CD4-positive, CD25-positive, alpha-beta regulatory T cell (primary cell): ENCODE measurements at regions not wholly inside any gene's neighbourhood (a gene's known extent, or its start where the extent isn't known, plus 50 kb on each side); places are given as distances from the start of the nearest gene placed in this dataset.
A peak's percentile ranks its signal among the peaks of the same experiment; 100 is the strongest.

Experiments used
- ATAC-seq, 2 donors: fragments of 150-1000 bp; cut with Tn5 transposase; one replicate each; pipeline ENCODE4 v1.10.0; 2021; ENCODE audit warnings: low read depth in 2 of 2, moderate number of reproducible peaks in 2 of 2, moderate library complexity in 1 of 2
- DNase-seq, 3 donors: peaks; one replicate each; pipeline versions ENCODE4 v3.0.0 to v3.0.0-alpha.2; 2012 to 2022; ENCODE audit warnings: mixed read lengths in 1 of 3
- H3K27ac ChIP-seq: one replicate; pipeline ENCODE4 v1.7.0; 2013; ENCODE audit warnings: mild to moderate bottlenecking, low read length; ENCODE audit not compliant: insufficient read depth, poor library complexity, severe bottlenecking
- H3K27me3 ChIP-seq: one replicate; pipeline ENCODE4 v1.7.0; 2013; ENCODE audit warnings: low read length; ENCODE audit not compliant: control insufficient read depth, insufficient read depth
- H3K36me3 ChIP-seq: one replicate; pipeline ENCODE4 v1.7.0; 2013; ENCODE audit warnings: mild to moderate bottlenecking, low read length, moderate library complexity; ENCODE audit not compliant: control insufficient read depth, insufficient read depth
- H3K4me1 ChIP-seq: 2 replicates; pipeline ENCODE4 v1.7.0; 2013; ENCODE audit warnings: mild to moderate bottlenecking, low read length; ENCODE audit not compliant: insufficient read depth, control insufficient read depth, poor library complexity, severe bottlenecking
- H3K4me3 ChIP-seq: one replicate; pipeline ENCODE4 v1.7.0; 2013; ENCODE audit warnings: low read depth, mild to moderate bottlenecking, low read length, moderate library complexity
- H3K9me3 ChIP-seq, 2 experiments: 1 replicate in 1 of 2; 2 replicates in 1 of 2; pipeline ENCODE4 v1.7.0; 2013; ENCODE audit warnings: low read length in 2 of 2, mild to moderate bottlenecking in 1 of 2, moderate library complexity in 1 of 2; ENCODE audit not compliant: control insufficient read depth in 2 of 2
- H3K27ac Mint-ChIP-seq, 3 donors: one replicate each; pipeline ENCODE4 v1.8.0; 2020 to 2022; ENCODE audit warnings: mild to moderate bottlenecking in 3 of 3, mixed read lengths in 3 of 3, moderate library complexity in 2 of 3
- H3K27me3 Mint-ChIP-seq: one replicate; pipeline ENCODE4 v1.8.0; 2022; ENCODE audit warnings: mild to moderate bottlenecking, mixed read lengths
- H3K36me3 Mint-ChIP-seq: one replicate; pipeline ENCODE4 v1.8.0; 2020; ENCODE audit warnings: mixed read lengths
- H3K4me1 Mint-ChIP-seq, 4 donors: one replicate each; pipeline ENCODE4 v1.8.0; 2020 to 2022; ENCODE audit warnings: mixed read lengths in 4 of 4, mild to moderate bottlenecking in 1 of 4
- H3K4me3 Mint-ChIP-seq, 4 donors: one replicate each; pipeline ENCODE4 v1.8.0; 2020 to 2022; ENCODE audit warnings: mild to moderate bottlenecking in 4 of 4, mixed read lengths in 4 of 4, moderate library complexity in 3 of 4
- H3K9me3 Mint-ChIP-seq, 7 donors: one replicate each; pipeline ENCODE4 v1.8.0; 2020 to 2022; ENCODE audit warnings: mixed read lengths in 7 of 7, mild to moderate bottlenecking in 3 of 7, moderate library complexity in 2 of 7

DNA sequence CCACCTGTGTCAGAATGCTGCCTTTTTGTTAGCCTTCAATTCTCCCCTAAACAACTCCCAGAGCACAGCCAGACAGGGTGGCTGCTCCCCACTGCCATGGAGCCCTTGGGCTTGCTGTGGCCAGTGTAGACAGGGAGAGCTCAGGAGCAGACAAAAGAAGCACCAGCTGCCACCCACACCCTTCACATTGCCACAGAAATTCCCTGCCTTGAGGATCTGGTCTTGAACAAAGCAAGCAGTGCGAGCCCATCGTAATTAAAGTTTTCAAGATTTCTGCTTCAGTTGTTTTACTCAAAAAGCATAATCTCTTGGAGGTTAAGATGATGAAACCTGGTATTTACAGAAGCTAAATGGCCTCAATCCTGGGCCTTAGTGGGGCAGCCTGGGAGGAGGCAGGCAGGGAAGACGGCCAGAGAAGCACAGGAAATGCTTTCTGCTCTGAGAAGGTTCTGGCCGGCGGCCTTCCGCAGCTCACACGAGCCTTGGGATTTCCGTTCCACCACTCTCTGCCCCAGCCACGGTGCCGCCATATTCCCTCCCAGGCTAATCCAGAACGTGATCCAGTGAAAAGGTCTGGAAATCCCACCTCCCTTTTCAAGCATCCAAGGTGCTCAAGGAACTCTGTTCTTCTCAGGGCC is 535.2 kb downstream of the BCL11B start:
- Histone ChIP-seq H3K36me3 (no peaks in the 10 kb centered on the region), H3K27me3 (no peaks in the 10 kb centered on the region), H3K27ac (no peak overlapping the region), H3K4me1 (no peaks in the 10 kb centered on the region), H3K4me3 (no peak overlapping the region), H3K9me3 (no peaks in the 10 kb centered on the region)
- Mint-ChIP-seq H3K36me3 (no peaks in the 10 kb centered on the region), H3K4me1 (peaks cover 0 to 6% (median 0%) of the 10 kb centered on the region in 4 donors), H3K9me3 (peaks cover 0 to 8% (median 0%) of the 10 kb centered on the region in 7 donors), H3K4me3 (no peak overlapping the region), H3K27ac (no peak overlapping the region), H3K27me3 (no peaks in the 10 kb centered on the region)
- ATAC-seq (no peak), DNase-seq (no peak)

DNA sequence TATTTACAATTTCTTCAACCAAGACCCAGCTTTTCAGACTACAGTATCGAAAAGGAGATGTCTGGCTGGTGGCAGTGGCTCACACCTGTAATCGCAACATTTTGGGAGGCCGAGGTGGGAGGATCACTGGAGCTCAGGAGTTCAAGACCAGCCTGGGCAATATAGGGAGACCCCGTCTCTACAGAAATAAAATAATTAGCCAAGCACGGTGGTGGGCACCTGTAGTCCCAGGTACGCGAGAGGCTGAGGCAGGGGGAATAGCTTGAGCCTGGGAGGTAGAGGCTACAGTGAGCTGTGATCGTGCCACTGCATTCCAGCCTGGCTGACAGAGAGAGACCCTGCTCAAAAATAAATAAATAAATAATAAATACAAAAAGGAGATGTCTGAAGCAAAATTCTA is 530.5 kb downstream of the BCL11B start:
- H3K27ac ChIP-seq = no peak overlapping the region
- DNase-seq (no peak), ATAC-seq (no peak)
- peaks cover 0 to 1% (median 0%) of the 10 kb centered on the region in 7 donors for H3K9me3 Mint-ChIP-seq
- H3K4me1 ChIP-seq = no peaks in the 10 kb centered on the region
- H3K4me1 Mint-ChIP-seq = peaks cover 0 to 7% (median 0%) of the 10 kb centered on the region in 4 donors
- H3K27me3 ChIP-seq = peaks cover 1% of the 10 kb centered on the region
- no peak overlapping the region for H3K27ac Mint-ChIP-seq
- H3K27me3 Mint-ChIP-seq = peaks cover 6% of the 10 kb centered on the region
- H3K36me3 Mint-ChIP-seq = peaks cover 3% of the 10 kb centered on the region
- no peak overlapping the region for H3K4me3 ChIP-seq
- H3K36me3 ChIP-seq = no peaks in the 10 kb centered on the region
- no peaks in the 10 kb centered on the region for H3K9me3 ChIP-seq
- H3K4me3 Mint-ChIP-seq = no peak overlapping the region

GRCh38 chr14:98742001-98742400 is 530.0 kb downstream of the BCL11B start:
- Mint-ChIP-seq H3K4me1 (peaks cover 0 to 8% (median 0%) of the 10 kb centered on the region in 4 donors), H3K27ac (no peak overlapping the region), H3K9me3 (peaks cover 0 to 1% (median 0%) of the 10 kb centered on the region in 7 donors), H3K36me3 (peaks cover 4% of the 10 kb centered on the region), H3K27me3 (peaks cover 9% of the 10 kb centered on the region), H3K4me3 (no peak overlapping the region)
- no peak for DNase-seq
- H3K4me1 ChIP-seq = no peaks in the 10 kb centered on the region
- H3K36me3 ChIP-seq = no peaks in the 10 kb centered on the region
- H3K9me3 ChIP-seq = no peaks in the 10 kb centered on the region
- peaks cover 2% of the 10 kb centered on the region for H3K27me3 ChIP-seq
- H3K4me3 ChIP-seq = no peak overlapping the region
- H3K27ac ChIP-seq = no peak overlapping the region
- ATAC-seq = no peak

DNA sequence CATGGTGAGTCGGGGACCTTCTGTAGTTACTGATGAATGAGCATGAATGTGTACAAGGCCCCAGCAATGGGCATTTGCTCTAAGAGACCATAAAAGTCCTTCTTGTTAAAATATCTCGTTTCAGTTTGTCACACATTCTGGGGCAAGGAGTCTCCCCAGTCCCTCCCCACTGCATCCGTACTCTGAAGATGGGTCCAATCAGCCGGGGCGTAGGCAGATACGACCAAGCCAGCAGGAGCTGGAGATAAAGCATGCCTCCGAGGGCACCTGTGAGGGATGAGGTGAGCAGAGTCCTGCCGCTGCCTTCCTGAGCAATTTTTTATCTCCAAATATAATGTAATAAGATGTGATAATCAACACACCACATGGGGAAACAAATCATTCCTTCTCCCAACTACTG is 528.5 kb downstream of the BCL11B start:
- Histone ChIP-seq H3K36me3 (no peaks in the 10 kb centered on the region), H3K9me3 (no peaks in the 10 kb centered on the region), H3K27me3 (peaks cover 5% of the 10 kb centered on the region), H3K4me3 (no peak overlapping the region), H3K4me1 (no peaks in the 10 kb centered on the region), H3K27ac (no peak overlapping the region)
- Mint-ChIP-seq H3K27ac (peak overlapping the region in 1 of 3 donors; percentile 27), H3K9me3 (peaks cover 0 to 1% (median 0%) of the 10 kb centered on the region in 7 donors), H3K4me3 (no peak overlapping the region), H3K36me3 (peaks cover 4% of the 10 kb centered on the region), H3K4me1 (peaks cover 0 to 8% (median 0%) of the 10 kb centered on the region in 4 donors), H3K27me3 (peaks cover 11% of the 10 kb centered on the region)
- no peak for DNase-seq
- ATAC-seq = no peak

DNA sequence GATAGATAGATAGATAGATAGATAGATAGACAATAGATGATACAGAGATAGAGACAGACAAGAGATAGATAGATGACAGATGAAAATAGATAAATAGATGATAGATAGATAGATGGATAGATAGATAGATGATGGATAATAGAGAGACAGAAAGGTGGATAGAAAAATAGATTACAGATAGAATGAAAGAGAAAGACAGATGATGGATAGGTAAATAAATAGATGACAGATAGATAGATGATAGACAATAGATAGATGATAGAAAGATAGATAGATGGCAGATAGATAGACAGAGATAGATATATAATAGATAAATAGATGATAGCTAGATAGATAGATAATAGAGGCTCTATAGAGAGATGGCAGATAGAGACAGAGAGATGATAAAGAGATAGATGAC is 523.0 kb downstream of the BCL11B start:
- Histone ChIP-seq H3K9me3 (no peaks in the 10 kb centered on the region), H3K27me3 (peaks cover 5% of the 10 kb centered on the region), H3K27ac (no peak overlapping the region), H3K4me1 (no peaks in the 10 kb centered on the region), H3K36me3 (no peaks in the 10 kb centered on the region), H3K4me3 (no peak overlapping the region)
- Mint-ChIP-seq H3K4me1 (peaks cover 0 to 8% (median 2%) of the 10 kb centered on the region in 4 donors), H3K9me3 (peaks cover 0 to 4% (median 0%) of the 10 kb centered on the region in 7 donors), H3K27me3 (peaks cover 34% of the 10 kb centered on the region), H3K4me3 (no peak overlapping the region), H3K36me3 (peaks cover 4% of the 10 kb centered on the region), H3K27ac (no peak overlapping the region)
- ATAC-seq (no peak), DNase-seq (no peak)

- peaks cover 0 to 13% (median 10%) of the 10 kb centered on the region in 7 donors for H3K9me3 Mint-ChIP-seq
- Histone ChIP-seq H3K27ac (no peak overlapping the region), H3K27me3 (peaks cover 5% of the 10 kb centered on the region), H3K36me3 (no peaks in the 10 kb centered on the region), H3K9me3 (peaks cover 5 to 8% of the 10 kb centered on the region in 2 experiments), H3K4me1 (no peaks in the 10 kb centered on the region), H3K4me3 (no peak overlapping the region)
- H3K36me3 Mint-ChIP-seq = peaks cover 12% of the 10 kb centered on the region
- no peak overlapping the region for H3K4me3 Mint-ChIP-seq
- peak overlapping the region in 1 of 3 donors; percentile 12 for H3K27ac Mint-ChIP-seq
- peaks cover 0 to 8% (median under 1%) of the 10 kb centered on the region in 4 donors for H3K4me1 Mint-ChIP-seq
- ATAC-seq (no peak), DNase-seq (no peak)
- H3K27me3 Mint-ChIP-seq = peaks cover 38% of the 10 kb centered on the region
These were observed 520.9 kb downstream of the BCL11B start for GRCh38 chr14:98751110-98751509.

DNA sequence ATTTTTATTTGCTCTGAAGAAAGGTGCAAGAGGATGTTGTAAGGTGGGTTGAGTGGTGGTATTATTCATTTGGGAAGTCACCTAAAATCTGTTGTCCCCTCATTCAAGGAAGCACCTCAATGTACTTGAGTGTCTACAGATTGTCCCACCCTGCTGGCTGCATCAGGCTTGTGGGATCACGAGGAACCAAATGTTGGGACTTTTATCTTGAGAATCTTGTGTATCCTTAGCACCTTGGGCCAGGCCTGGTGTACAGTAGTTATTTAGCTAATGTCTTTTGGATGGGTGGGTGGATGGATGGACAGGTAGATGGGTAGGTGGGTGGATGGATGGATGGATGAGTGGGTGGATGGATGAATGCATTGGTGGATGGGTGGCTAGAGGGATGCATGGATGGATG is 519.3 kb downstream of the BCL11B start:
- Mint-ChIP-seq H3K27ac (no peak overlapping the region), H3K4me3 (no peak overlapping the region), H3K4me1 (peaks cover 0 to 8% (median 0%) of the 10 kb centered on the region in 4 donors), H3K27me3 (peaks cover 31% of the 10 kb centered on the region), H3K9me3 (peaks cover 0 to 13% (median 10%) of the 10 kb centered on the region in 7 donors), H3K36me3 (peaks cover 8% of the 10 kb centered on the region)
- H3K36me3 ChIP-seq = no peaks in the 10 kb centered on the region
- ATAC-seq (no peak), DNase-seq (no peak)
- no peak overlapping the region for H3K27ac ChIP-seq
- no peak overlapping the region for H3K4me3 ChIP-seq
- peaks cover 5 to 8% of the 10 kb centered on the region in 2 experiments for H3K9me3 ChIP-seq
- H3K27me3 ChIP-seq = peaks cover 3% of the 10 kb centered on the region
- H3K4me1 ChIP-seq = no peaks in the 10 kb centered on the region
